CD14-positive monocyte (primary cell): ENCODE measurements at regions not wholly inside any gene's neighbourhood (a gene's known extent, or its start where the extent isn't known, plus 50 kb on each side); places are given as distances from the start of the nearest gene placed in this dataset.

Source experiments
- DNase-seq, 3 donors: peaks; one replicate each; pipeline ENCODE4 v3.0.0-alpha.2; 2011 to 2022
- H2AFZ ChIP-seq: 2 replicates; pipeline ENCODE4 v1.6.0; 2012; ENCODE audit warnings: mild to moderate bottlenecking, low read depth, low read length, inconsistent platforms; ENCODE audit not compliant: insufficient read depth, poor library complexity, severe bottlenecking
- H3K27ac ChIP-seq, 2 donors: 1 replicate in 1 of 2; 2 replicates in 1 of 2; pipeline ENCODE4 v1.5.1; 2012 to 2013; ENCODE audit warnings: low read length in 2 of 2, control low read depth in 1 of 2, inconsistent platforms in 1 of 2, low read depth in 1 of 2, mild to moderate bottlenecking in 1 of 2
- H3K27me3 ChIP-seq, 2 donors: one replicate each; pipeline versions ENCODE4 v1.6.0 to v1.6.1; 2011 to 2013; ENCODE audit warnings: low read length in 2 of 2; ENCODE audit not compliant: control insufficient read depth in 2 of 2, insufficient read depth in 2 of 2
- H3K36me3 ChIP-seq, 2 donors: replicated peaks in 1 of 2; 1 replicate in 1 of 2; 2 replicates in 1 of 2; pipeline versions ENCODE4 v1.5.1 to v1.6.1; 2012 to 2013; ENCODE audit warnings: low read length in 2 of 2, control low read depth in 1 of 2, inconsistent platforms in 1 of 2, mild to moderate bottlenecking in 1 of 2; ENCODE audit not compliant: insufficient read depth in 2 of 2, control insufficient read depth in 1 of 2
- H3K4me1 ChIP-seq, 2 donors: 1 replicate in 1 of 2; 2 replicates in 1 of 2; pipeline versions ENCODE4 v1.5.1 to v1.6.1; 2012 to 2013; ENCODE audit warnings: low read length in 2 of 2, control low read depth in 1 of 2, inconsistent platforms in 1 of 2, mild to moderate bottlenecking in 1 of 2, moderate library complexity in 1 of 2; ENCODE audit not compliant: insufficient read depth in 2 of 2, control insufficient read depth in 1 of 2
- H3K4me2 ChIP-seq: replicated peaks from 2 replicates; pipeline ENCODE3; 2012; ENCODE audit warnings: low read length, moderate library complexity, mild to moderate bottlenecking; ENCODE audit not compliant: poor library complexity, severe bottlenecking; ENCODE audit errors: extremely low read depth
- H3K4me3 ChIP-seq, 3 experiments: fragments of 200-600 bp in 1 of 3; sonication (generic) in 1 of 3; replicated peaks in 1 of 3; 1 replicate in 2 of 3; 2 replicates in 1 of 3; pipeline ENCODE4 v1.5.1; 2011 to 2013; ENCODE audit warnings: low read length in 3 of 3, mild to moderate bottlenecking in 3 of 3, control low read depth in 2 of 3, low read depth in 2 of 3, inconsistent platforms in 1 of 3, moderate library complexity in 1 of 3
- H3K79me2 ChIP-seq: 2 replicates; pipeline ENCODE4 v1.6.0; 2012; ENCODE audit warnings: mild to moderate bottlenecking, control low read depth, inconsistent platforms, low read length, moderate library complexity; ENCODE audit not compliant: insufficient read depth
- H3K9ac ChIP-seq: 2 replicates; pipeline ENCODE4 v1.6.0; 2017; ENCODE audit warnings: low read length, mild to moderate bottlenecking; ENCODE audit not compliant: insufficient read depth, poor library complexity, severe bottlenecking
- H3K9me3 ChIP-seq, 2 donors: replicated peaks in 1 of 2; 1 replicate in 1 of 2; 2 replicates in 1 of 2; pipeline versions ENCODE4 v1.5.1 to v1.6.1; 2012 to 2013; ENCODE audit warnings: low read length in 2 of 2, control low read depth in 1 of 2; ENCODE audit not compliant: control insufficient read depth in 1 of 2, insufficient read depth in 1 of 2
- H4K20me1 ChIP-seq: 2 replicates; pipeline ENCODE4 v1.6.0; 2012; ENCODE audit warnings: mild to moderate bottlenecking, low read length, control low read depth, moderate library complexity; ENCODE audit not compliant: insufficient read depth
- H3K27ac Mint-ChIP-seq, 7 donors: one replicate each; pipeline ENCODE4 v1.8.0; 2020; ENCODE audit warnings: mild to moderate bottlenecking in 7 of 7, mixed read lengths in 7 of 7, moderate library complexity in 6 of 7, inconsistent platforms in 2 of 7
- H3K27me3 Mint-ChIP-seq, 3 donors: one replicate each; pipeline ENCODE4 v1.8.0; 2021 to 2022; ENCODE audit warnings: low read depth in 3 of 3, mild to moderate bottlenecking in 3 of 3, mixed read lengths in 3 of 3, moderate library complexity in 3 of 3, inconsistent platforms in 1 of 3
- H3K36me3 Mint-ChIP-seq, 2 donors: one replicate each; pipeline ENCODE4 v1.8.0; 2020; ENCODE audit warnings: mixed read lengths in 2 of 2, inconsistent platforms in 1 of 2, mild to moderate bottlenecking in 1 of 2
- H3K4me1 Mint-ChIP-seq: one replicate; pipeline ENCODE4 v1.8.0; 2020; ENCODE audit warnings: mild to moderate bottlenecking, mixed read lengths
- H3K4me3 Mint-ChIP-seq, 2 donors: one replicate each; pipeline ENCODE4 v1.8.0; 2020; ENCODE audit warnings: mild to moderate bottlenecking in 2 of 2, mixed read lengths in 2 of 2, moderate library complexity in 1 of 2
- H3K9me3 Mint-ChIP-seq, 7 donors: one replicate each; pipeline ENCODE4 v1.8.0; 2020 to 2022; ENCODE audit warnings: mixed read lengths in 7 of 7, mild to moderate bottlenecking in 6 of 7, moderate library complexity in 6 of 7, inconsistent platforms in 2 of 7
- WGBS: methylation state at CpG from one replicate; pipeline ENCODE4 v1.1.5; 2013; ENCODE audit warnings: missing lambda C conversion rate; ENCODE audit not compliant: insufficient coverage; 5-methylcytosine and 5-hydroxymethylcytosine counted together
- intact Hi-C, 2 donors: fragments of 100-400 bp; cut with micrococcal nuclease; formaldehyde crosslinking; loops; one replicate each; pipeline versions ENCODE4 v1.15.0 to v1.15.1; 2023
- TF ChIP-seq, protein P1 (sequence below): fragments of 200-600 bp; IDR thresholded peaks from one replicate; pipeline ENCODE4 v1.8.0; 2022; ENCODE audit warnings: antibody characterized with exemption, mild to moderate bottlenecking

DNA sequence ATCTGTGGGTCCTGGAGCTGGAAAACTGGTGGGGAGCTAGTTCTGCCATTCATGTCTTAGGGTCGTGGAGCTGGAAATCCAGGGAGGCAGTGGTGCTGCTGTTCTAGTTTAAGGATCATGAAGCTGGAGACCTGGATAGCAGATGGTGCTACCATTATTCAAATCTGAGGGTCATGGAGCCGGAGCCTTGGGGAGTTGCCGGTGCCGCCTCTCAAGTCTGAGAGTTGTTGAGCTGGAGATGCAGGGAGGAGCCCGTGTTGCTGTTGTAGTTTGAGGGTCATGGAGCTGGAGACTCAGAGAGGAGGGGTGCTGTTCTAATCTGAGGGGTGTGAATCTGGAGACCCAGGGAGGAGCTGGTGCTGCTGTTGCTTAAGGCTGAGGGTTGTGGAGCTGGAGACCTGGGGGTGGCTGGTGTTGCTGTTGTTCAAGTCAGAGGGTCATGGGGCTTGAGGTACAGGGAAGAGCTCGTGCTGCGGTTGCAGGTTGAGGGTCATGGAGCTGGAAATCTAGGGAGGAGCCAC lies 86.0 kb upstream of the ZNF479 start:
- Mint-ChIP-seq H3K27me3 (peaks cover 0 to 6% (median 0%) of the 10 kb centered on the region in 3 donors), H3K4me1 (no peaks in the 10 kb centered on the region), H3K36me3 (no peaks in the 10 kb centered on the region), H3K4me3 (no peak overlapping the region), H3K27ac (no peak overlapping the region), H3K9me3 (peaks cover 55 to 90% (median 79%) of the 10 kb centered on the region in 7 donors)
- 89% methylated on average over 7 of the region's 7 CpGs for WGBS
- intact Hi-C loops = no loop called here
- Histone ChIP-seq H3K9ac (no peak overlapping the region), H3K79me2 (no peaks in the 10 kb centered on the region), H3K36me3 (no peaks in the 10 kb centered on the region), H3K9me3 (peaks cover 94 to 96% of the 10 kb centered on the region in 2 donors), H3K4me2 (no peak overlapping the region), H3K27ac (no peak overlapping the region), H3K4me3 (peak overlapping the region in 1 of 3 experiments; percentile 8), H4K20me1 (no peaks in the 10 kb centered on the region), H2AFZ (no peak overlapping the region), H3K4me1 (no peaks in the 10 kb centered on the region), H3K27me3 (no peaks in the 10 kb centered on the region)
- TF ChIP-seq, protein P1, sequence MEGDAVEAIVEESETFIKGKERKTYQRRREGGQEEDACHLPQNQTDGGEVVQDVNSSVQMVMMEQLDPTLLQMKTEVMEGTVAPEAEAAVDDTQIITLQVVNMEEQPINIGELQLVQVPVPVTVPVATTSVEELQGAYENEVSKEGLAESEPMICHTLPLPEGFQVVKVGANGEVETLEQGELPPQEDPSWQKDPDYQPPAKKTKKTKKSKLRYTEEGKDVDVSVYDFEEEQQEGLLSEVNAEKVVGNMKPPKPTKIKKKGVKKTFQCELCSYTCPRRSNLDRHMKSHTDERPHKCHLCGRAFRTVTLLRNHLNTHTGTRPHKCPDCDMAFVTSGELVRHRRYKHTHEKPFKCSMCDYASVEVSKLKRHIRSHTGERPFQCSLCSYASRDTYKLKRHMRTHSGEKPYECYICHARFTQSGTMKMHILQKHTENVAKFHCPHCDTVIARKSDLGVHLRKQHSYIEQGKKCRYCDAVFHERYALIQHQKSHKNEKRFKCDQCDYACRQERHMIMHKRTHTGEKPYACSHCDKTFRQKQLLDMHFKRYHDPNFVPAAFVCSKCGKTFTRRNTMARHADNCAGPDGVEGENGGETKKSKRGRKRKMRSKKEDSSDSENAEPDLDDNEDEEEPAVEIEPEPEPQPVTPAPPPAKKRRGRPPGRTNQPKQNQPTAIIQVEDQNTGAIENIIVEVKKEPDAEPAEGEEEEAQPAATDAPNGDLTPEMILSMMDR = no peak
- DNase-seq = no peak

- no peak overlapping the region for H3K27ac ChIP-seq
- intact Hi-C loops = loop anchor here in 1 of 2 donors (10.0 kb wide), 1 partner anchor 46 kb away; no protein-coding TSS in a partner anchor
- WGBS = 98% methylated on average over 7 of the region's 8 CpGs
- H3K27me3 ChIP-seq = no peaks in the 10 kb centered on the region
- H2AFZ ChIP-seq = no peak overlapping the region
- H3K9me3 ChIP-seq = peaks cover 87 to 93% of the 10 kb centered on the region in 2 donors
- H3K27me3 Mint-ChIP-seq = peaks cover 0 to 4% (median 0%) of the 10 kb centered on the region in 3 donors
- TF ChIP-seq, protein P1 = no peak
- no peak overlapping the region for H3K4me2 ChIP-seq
- H3K4me1 ChIP-seq = no peaks in the 10 kb centered on the region
- no peaks in the 10 kb centered on the region for H4K20me1 ChIP-seq
- no peak overlapping the region for H3K27ac Mint-ChIP-seq
- no peak overlapping the region for H3K4me3 ChIP-seq
- no peaks in the 10 kb centered on the region for H3K79me2 ChIP-seq
- H3K4me1 Mint-ChIP-seq = no peaks in the 10 kb centered on the region
- H3K9me3 Mint-ChIP-seq = peaks cover 53 to 88% (median 68%) of the 10 kb centered on the region in 7 donors
- H3K36me3 Mint-ChIP-seq = no peaks in the 10 kb centered on the region
- H3K9ac ChIP-seq = no peak overlapping the region
- DNase-seq = no peak
- no peak overlapping the region for H3K4me3 Mint-ChIP-seq
- H3K36me3 ChIP-seq = no peaks in the 10 kb centered on the region
These were observed 88.5 kb upstream of the ZNF479 start for GRCh38 chr7:57220746-57221145.
